Liver (tissue), 8 donors: ENCODE measurements at regions not wholly inside any gene's neighbourhood (a gene's known extent, or its start where the extent isn't known, plus 50 kb on each side); places are given as distances from the start of the nearest gene placed in this dataset.

Experiments used
- DNase-seq: peaks from one replicate; pipeline ENCODE4 v3.0.0-alpha.2; 2017; ENCODE audit warnings: low spot score
- H3K27ac ChIP-seq, 2 donors: one replicate each; pipeline ENCODE4 v1.7.0; 2013; ENCODE audit warnings: inconsistent platforms in 2 of 2, low read length in 2 of 2, control low read depth in 1 of 2, low read depth in 1 of 2, mild to moderate bottlenecking in 1 of 2
- H3K27me3 ChIP-seq, 4 donors: one replicate each; pipeline versions ENCODE4 v1.6.1 to v1.7.0; 2013; ENCODE audit warnings: low read length in 3 of 4, inconsistent platforms in 1 of 4, mild to moderate bottlenecking in 1 of 4, moderate library complexity in 1 of 4; ENCODE audit not compliant: control insufficient read depth in 4 of 4, insufficient read depth in 4 of 4
- H3K36me3 ChIP-seq, 4 donors: one replicate each; pipeline versions ENCODE4 v1.6.1 to v1.7.0; 2013; ENCODE audit warnings: low read length in 3 of 4, mild to moderate bottlenecking in 3 of 4, low read depth in 1 of 4, moderate library complexity in 1 of 4; ENCODE audit not compliant: control insufficient read depth in 4 of 4, insufficient read depth in 3 of 4
- H3K4me1 ChIP-seq, 4 donors: one replicate each; pipeline versions ENCODE4 v1.6.1 to v1.7.0; 2013; ENCODE audit warnings: low read length in 3 of 4, mild to moderate bottlenecking in 3 of 4, moderate library complexity in 1 of 4; ENCODE audit not compliant: control insufficient read depth in 4 of 4, insufficient read depth in 4 of 4
- H3K4me3 ChIP-seq, 3 donors: one replicate each; pipeline versions ENCODE4 v1.6.1 to v1.7.0; 2013; ENCODE audit warnings: low read length in 3 of 3, control low read depth in 1 of 3, low read depth in 1 of 3, mild to moderate bottlenecking in 1 of 3
- H3K9ac ChIP-seq, 2 donors: one replicate each; pipeline ENCODE4 v1.7.0; 2013; ENCODE audit warnings: low read length in 2 of 2, mild to moderate bottlenecking in 2 of 2, moderate library complexity in 2 of 2, control low read depth in 1 of 2, low read depth in 1 of 2
- H3K9me3 ChIP-seq, 4 donors: one replicate each; pipeline versions ENCODE4 v1.6.1 to v1.7.0; 2013; ENCODE audit warnings: low read length in 3 of 4; ENCODE audit not compliant: control insufficient read depth in 4 of 4
- EGR1 ChIP-seq, 2 donors: IDR thresholded peaks; 2 replicates each; pipeline ENCODE4 v1.6.1; 2016 to 2018; ENCODE audit warnings: antibody characterized with exemption in 2 of 2, low read depth in 2 of 2
- FOXA2 ChIP-seq: IDR thresholded peaks from 2 replicates; pipeline ENCODE4 v1.6.1; 2016; ENCODE audit warnings: antibody characterized with exemption
- GABPA ChIP-seq, 2 donors: IDR thresholded peaks in 1 of 2; conservative IDR thresholded peaks in 1 of 2; 2 replicates each; pipeline ENCODE4 v1.6.1; 2016; ENCODE audit warnings: antibody characterized with exemption in 2 of 2, mild to moderate bottlenecking in 1 of 2, moderate library complexity in 1 of 2
- HNF4A ChIP-seq, 2 donors: conservative IDR thresholded peaks; 2 replicates each; pipeline ENCODE4 v1.6.1; 2016; ENCODE audit warnings: antibody characterized with exemption in 2 of 2, mild to moderate bottlenecking in 2 of 2
- HNF4G ChIP-seq: IDR thresholded peaks from 2 replicates; pipeline ENCODE4 v1.6.1; 2016; ENCODE audit warnings: antibody characterized with exemption
- JUND ChIP-seq, 2 donors: IDR thresholded peaks; 2 replicates each; pipeline ENCODE4 v1.6.1; 2016; ENCODE audit warnings: antibody characterized with exemption in 2 of 2
- NR2F2 ChIP-seq: IDR thresholded peaks from 2 replicates; pipeline ENCODE4 v1.6.1; 2016; ENCODE audit warnings: antibody characterized with exemption
- SP1 ChIP-seq: IDR thresholded peaks from 2 replicates; pipeline ENCODE4 v1.6.1; 2018; ENCODE audit warnings: antibody characterized with exemption, mild to moderate bottlenecking
- TAF1 ChIP-seq: conservative IDR thresholded peaks from 2 replicates; pipeline ENCODE4 v1.6.1; 2016; ENCODE audit warnings: antibody characterized with exemption, mild to moderate bottlenecking
- YY1 ChIP-seq: IDR thresholded peaks from 2 replicates; pipeline ENCODE4 v1.6.1; 2016; ENCODE audit warnings: antibody characterized with exemption, mild to moderate bottlenecking
- WGBS: extraction: QIAGEN DNeasy Blood & Tissue Kit; methylation state at CpG from one replicate; pipeline ENCODE4 v1.1.7; 2013; 5-methylcytosine and 5-hydroxymethylcytosine counted together
- TF ChIP-seq, protein P1 (sequence below): fragments of 150-350 bp; IDR thresholded peaks from 2 replicates; pipeline ENCODE4 v1.5.1; 2017; ENCODE audit warnings: improper control_type of control experiment, low read depth, low read length; ENCODE audit not compliant: missing input control
- TF ChIP-seq, protein P2 (sequence below): IDR thresholded peaks from 2 replicates; pipeline ENCODE4 v1.6.1; 2016; ENCODE audit warnings: antibody characterized with exemption
- TF ChIP-seq, protein P3 (sequence below): IDR thresholded peaks from 2 replicates; pipeline ENCODE4 v1.6.1; 2016; ENCODE audit warnings: antibody characterized with exemption, mild to moderate bottlenecking
- donor health status: healthy.
- donor health status: healthy.
- donor health status: healthy.
- donor health status: healthy.
- donor health status: healthy.

DNA sequence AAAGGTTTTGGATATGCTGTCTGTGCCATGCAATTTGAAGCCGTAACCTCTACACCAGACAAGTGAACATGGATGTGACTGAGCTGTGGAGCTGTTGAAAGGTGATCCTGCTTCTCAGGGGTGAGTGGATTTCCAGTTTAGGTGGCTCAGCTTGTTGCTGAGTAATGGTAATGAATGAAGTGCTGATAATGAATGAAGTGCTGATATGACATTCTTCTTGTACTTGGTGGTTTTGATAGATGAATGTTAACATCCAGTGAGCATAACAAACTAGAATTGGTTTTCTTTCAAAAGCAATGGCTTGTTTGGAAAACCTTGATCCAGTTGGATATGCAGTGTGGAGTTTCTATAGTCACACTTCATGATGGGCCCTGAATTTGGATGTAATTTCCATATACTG, 89.7 kb upstream of the FZD8 start:
- Histone ChIP-seq H3K27me3 (no peaks in the 10 kb centered on the region), H3K27ac (no peak overlapping the region), H3K36me3 (no peaks in the 10 kb centered on the region), H3K9ac (no peak overlapping the region), H3K9me3 (no peaks in the 10 kb centered on the region), H3K4me3 (no peak overlapping the region), H3K4me1 (no peaks in the 10 kb centered on the region)
- TF ChIP-seq FOXA2 (no peak), YY1 (no peak)
- TF ChIP-seq, protein P1, sequence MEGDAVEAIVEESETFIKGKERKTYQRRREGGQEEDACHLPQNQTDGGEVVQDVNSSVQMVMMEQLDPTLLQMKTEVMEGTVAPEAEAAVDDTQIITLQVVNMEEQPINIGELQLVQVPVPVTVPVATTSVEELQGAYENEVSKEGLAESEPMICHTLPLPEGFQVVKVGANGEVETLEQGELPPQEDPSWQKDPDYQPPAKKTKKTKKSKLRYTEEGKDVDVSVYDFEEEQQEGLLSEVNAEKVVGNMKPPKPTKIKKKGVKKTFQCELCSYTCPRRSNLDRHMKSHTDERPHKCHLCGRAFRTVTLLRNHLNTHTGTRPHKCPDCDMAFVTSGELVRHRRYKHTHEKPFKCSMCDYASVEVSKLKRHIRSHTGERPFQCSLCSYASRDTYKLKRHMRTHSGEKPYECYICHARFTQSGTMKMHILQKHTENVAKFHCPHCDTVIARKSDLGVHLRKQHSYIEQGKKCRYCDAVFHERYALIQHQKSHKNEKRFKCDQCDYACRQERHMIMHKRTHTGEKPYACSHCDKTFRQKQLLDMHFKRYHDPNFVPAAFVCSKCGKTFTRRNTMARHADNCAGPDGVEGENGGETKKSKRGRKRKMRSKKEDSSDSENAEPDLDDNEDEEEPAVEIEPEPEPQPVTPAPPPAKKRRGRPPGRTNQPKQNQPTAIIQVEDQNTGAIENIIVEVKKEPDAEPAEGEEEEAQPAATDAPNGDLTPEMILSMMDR = no peak
- WGBS = 90% methylated on average over 1 of the region's 1 CpG
- no peak for DNase-seq

DNA sequence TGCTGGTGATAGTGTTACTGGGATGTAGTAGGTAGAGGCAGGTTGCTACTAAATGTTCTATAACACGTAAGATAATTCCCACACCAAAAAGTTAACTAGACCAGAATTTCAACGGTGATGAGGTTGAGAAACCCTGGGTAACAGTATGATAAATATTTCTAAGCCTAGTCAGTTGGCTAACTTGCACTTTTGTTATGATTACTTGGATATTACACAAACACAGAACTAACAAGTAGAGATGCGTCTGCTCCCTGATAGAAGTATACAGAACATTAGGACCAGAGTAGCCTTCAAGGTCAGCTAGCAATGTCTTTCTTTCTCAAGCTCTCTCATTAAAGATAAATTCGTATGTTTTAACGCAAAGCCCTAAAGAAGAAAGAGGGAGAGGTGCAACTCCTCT, 86.2 kb upstream of the FZD8 start:
- Histone ChIP-seq H3K4me1 (no peaks in the 10 kb centered on the region), H3K9me3 (no peaks in the 10 kb centered on the region), H3K9ac (no peak overlapping the region), H3K27me3 (no peaks in the 10 kb centered on the region), H3K36me3 (no peaks in the 10 kb centered on the region), H3K4me3 (no peak overlapping the region), H3K27ac (no peak overlapping the region)
- no peak for TF ChIP-seq HNF4A (conservative IDR thresholded peaks at IDR 0.05)
- TF ChIP-seq, protein P2, sequence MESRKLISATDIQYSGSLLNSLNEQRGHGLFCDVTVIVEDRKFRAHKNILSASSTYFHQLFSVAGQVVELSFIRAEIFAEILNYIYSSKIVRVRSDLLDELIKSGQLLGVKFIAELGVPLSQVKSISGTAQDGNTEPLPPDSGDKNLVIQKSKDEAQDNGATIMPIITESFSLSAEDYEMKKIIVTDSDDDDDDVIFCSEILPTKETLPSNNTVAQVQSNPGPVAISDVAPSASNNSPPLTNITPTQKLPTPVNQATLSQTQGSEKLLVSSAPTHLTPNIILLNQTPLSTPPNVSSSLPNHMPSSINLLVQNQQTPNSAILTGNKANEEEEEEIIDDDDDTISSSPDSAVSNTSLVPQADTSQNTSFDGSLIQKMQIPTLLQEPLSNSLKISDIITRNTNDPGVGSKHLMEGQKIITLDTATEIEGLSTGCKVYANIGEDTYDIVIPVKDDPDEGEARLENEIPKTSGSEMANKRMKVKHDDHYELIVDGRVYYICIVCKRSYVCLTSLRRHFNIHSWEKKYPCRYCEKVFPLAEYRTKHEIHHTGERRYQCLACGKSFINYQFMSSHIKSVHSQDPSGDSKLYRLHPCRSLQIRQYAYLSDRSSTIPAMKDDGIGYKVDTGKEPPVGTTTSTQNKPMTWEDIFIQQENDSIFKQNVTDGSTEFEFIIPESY = no peak
- TF ChIP-seq, protein P3, sequence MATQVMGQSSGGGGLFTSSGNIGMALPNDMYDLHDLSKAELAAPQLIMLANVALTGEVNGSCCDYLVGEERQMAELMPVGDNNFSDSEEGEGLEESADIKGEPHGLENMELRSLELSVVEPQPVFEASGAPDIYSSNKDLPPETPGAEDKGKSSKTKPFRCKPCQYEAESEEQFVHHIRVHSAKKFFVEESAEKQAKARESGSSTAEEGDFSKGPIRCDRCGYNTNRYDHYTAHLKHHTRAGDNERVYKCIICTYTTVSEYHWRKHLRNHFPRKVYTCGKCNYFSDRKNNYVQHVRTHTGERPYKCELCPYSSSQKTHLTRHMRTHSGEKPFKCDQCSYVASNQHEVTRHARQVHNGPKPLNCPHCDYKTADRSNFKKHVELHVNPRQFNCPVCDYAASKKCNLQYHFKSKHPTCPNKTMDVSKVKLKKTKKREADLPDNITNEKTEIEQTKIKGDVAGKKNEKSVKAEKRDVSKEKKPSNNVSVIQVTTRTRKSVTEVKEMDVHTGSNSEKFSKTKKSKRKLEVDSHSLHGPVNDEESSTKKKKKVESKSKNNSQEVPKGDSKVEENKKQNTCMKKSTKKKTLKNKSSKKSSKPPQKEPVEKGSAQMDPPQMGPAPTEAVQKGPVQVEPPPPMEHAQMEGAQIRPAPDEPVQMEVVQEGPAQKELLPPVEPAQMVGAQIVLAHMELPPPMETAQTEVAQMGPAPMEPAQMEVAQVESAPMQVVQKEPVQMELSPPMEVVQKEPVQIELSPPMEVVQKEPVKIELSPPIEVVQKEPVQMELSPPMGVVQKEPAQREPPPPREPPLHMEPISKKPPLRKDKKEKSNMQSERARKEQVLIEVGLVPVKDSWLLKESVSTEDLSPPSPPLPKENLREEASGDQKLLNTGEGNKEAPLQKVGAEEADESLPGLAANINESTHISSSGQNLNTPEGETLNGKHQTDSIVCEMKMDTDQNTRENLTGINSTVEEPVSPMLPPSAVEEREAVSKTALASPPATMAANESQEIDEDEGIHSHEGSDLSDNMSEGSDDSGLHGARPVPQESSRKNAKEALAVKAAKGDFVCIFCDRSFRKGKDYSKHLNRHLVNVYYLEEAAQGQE = no peak
- DNase-seq = no peak
- WGBS = 70% methylated on average over 5 of the region's 5 CpGs

DNA sequence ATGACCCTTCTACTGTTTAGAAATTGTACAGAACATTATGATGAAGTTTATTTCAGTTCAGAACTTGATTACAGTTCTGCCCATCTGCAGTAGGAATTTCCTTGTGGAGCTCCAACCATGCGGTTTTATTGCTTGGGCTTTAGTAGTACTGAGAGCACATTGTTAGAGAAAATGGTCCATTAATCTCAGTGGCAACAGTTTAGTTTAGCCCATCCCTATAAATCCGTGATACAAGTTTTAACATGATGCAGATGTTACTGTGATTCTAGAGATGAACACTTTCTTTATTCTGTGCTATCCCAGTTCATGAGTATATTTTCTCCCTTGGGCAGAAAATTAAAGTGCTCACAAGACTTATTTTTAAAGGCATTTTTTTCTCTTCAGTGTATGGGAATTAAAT, 84.8 kb upstream of the FZD8 start:
- no peaks in the 10 kb centered on the region for H3K36me3 ChIP-seq
- H3K4me1 ChIP-seq = no peaks in the 10 kb centered on the region
- no peak for DNase-seq
- H3K9me3 ChIP-seq = no peaks in the 10 kb centered on the region
- no peak overlapping the region for H3K9ac ChIP-seq
- WGBS = 77% methylated on average over 2 of the region's 2 CpGs
- H3K27me3 ChIP-seq = no peaks in the 10 kb centered on the region
- H3K27ac ChIP-seq = no peak overlapping the region
- TF ChIP-seq HNF4G (no peak), FOXA2 (no peak), NR2F2 (no peak), YY1 (no peak), SP1 (no peak), GABPA (IDR thresholded peaks at IDR 0.05 in 1 of 2, conservative IDR thresholded peaks at IDR 0.05 in 1 of 2) (no peak), TAF1 (no peak), HNF4A (conservative IDR thresholded peaks at IDR 0.05) (no peak), JUND (IDR thresholded peaks at IDR 0.05) (no peak), EGR1 (IDR thresholded peaks at IDR 0.05; ENCODE audit: low read depth in 2 of 2) (no peak)
- no peak overlapping the region for H3K4me3 ChIP-seq
